Sigmoid colon (tissue), 6 donors: ENCODE measurements at regions not wholly inside any gene's neighbourhood (a gene's known extent, or its start where the extent isn't known, plus 50 kb on each side); places are given as distances from the start of the nearest gene placed in this dataset.

Source experiments
- DNase-seq: peaks from one replicate; pipeline ENCODE4 v3.0.0-alpha.2; 2019
- H3K27ac ChIP-seq, 4 donors: fragments of 200-600 bp; sonication (generic); one replicate each; pipeline ENCODE4 v1.5.1; 2016 to 2019; ENCODE audit warnings: mild to moderate bottlenecking in 1 of 4
- H3K27me3 ChIP-seq, 3 donors: fragments of 200-600 bp; sonication (generic); one replicate each; pipeline ENCODE4 v1.5.1; 2019; ENCODE audit warnings: mild to moderate bottlenecking in 1 of 3
- H3K36me3 ChIP-seq, 4 donors: fragments of 200-600 bp; sonication (generic); one replicate each; pipeline ENCODE4 v1.5.1; 2016 to 2019
- H3K4me1 ChIP-seq, 4 donors: fragments of 200-600 bp; sonication (generic); one replicate each; pipeline ENCODE4 v1.5.1; 2017 to 2019
- H3K4me3 ChIP-seq, 4 donors: fragments of 200-600 bp; sonication (generic); one replicate each; pipeline ENCODE4 v1.5.1; 2017 to 2019; ENCODE audit warnings: mild to moderate bottlenecking in 2 of 4, moderate library complexity in 1 of 4
- H3K9me3 ChIP-seq, 4 donors: fragments of 200-600 bp in 3 of 4; sonication (generic) in 3 of 4; one replicate each; pipeline versions ENCODE4 v1.5.1 to v1.6.1; 2013 to 2019
- CTCF ChIP-seq, 4 experiments: fragments of 450-650 bp in 3 of 4; fragments of 200-600 bp in 1 of 4; IDR thresholded peaks; one replicate each; pipeline ENCODE4 v1.5.1; 2016 to 2019; ENCODE audit warnings: antibody characterized with exemption in 4 of 4, mild to moderate bottlenecking in 3 of 4, moderate library complexity in 2 of 4
- EP300 ChIP-seq, 4 donors: sonication (generic); formaldehyde crosslinking; IDR thresholded peaks; one replicate each; pipeline ENCODE4 v1.6.1; 2017; ENCODE audit warnings: antibody characterized with exemption in 4 of 4
- POLR2A ChIP-seq, 2 donors: fragments of 450-650 bp; IDR thresholded peaks; one replicate each; pipeline ENCODE4 v1.6.1; 2016; ENCODE audit warnings: antibody characterized with exemption in 2 of 2, mild to moderate bottlenecking in 2 of 2, moderate library complexity in 2 of 2
- POLR2AphosphoS5 ChIP-seq, 4 donors: sonication (generic); formaldehyde crosslinking; IDR thresholded peaks; one replicate each; pipeline ENCODE4 v1.6.1; 2017; ENCODE audit warnings: antibody characterized with exemption in 4 of 4
- WGBS, 2 donors: extraction: QIAGEN DNeasy Blood & Tissue Kit; methylation state at CpG; one replicate each; pipeline ENCODE4 v1.1.7; 2013; 5-methylcytosine and 5-hydroxymethylcytosine counted together
- intact Hi-C: fragments of 100-400 bp; cut with DNase I; formaldehyde crosslinking; loops from one replicate; pipeline ENCODE4 v1.15.1; 2023
- donor health status: healthy with polysubstance abuse.
- donor health status: healthy.

GRCh38 chr11:70729949-70730348, 331.6 kb downstream of the CTTN start:
- intact Hi-C loops: no loop called here
- Histone ChIP-seq H3K36me3 (no peaks in the 10 kb centered on the region), H3K4me3 (no peak overlapping the region), H3K27me3 (no peaks in the 10 kb centered on the region), H3K9me3 (no peaks in the 10 kb centered on the region), H3K4me1 (no peaks in the 10 kb centered on the region), H3K27ac (no peak overlapping the region)
- 78 to 84% methylated on average over 6 of the region's 6 CpGs for WGBS, 2 donors
- TF ChIP-seq EP300 (IDR thresholded peaks at IDR 0.05) (no peak), CTCF (IDR thresholded peaks at IDR 0.05) (no peak), POLR2A (IDR thresholded peaks at IDR 0.05) (no peak), POLR2AphosphoS5 (IDR thresholded peaks at IDR 0.05) (no peak)
- no peak for DNase-seq

- H3K27me3 ChIP-seq: no peaks in the 10 kb centered on the region
- no peak for DNase-seq
- no peak overlapping the region for H3K27ac ChIP-seq
- TF ChIP-seq EP300 (IDR thresholded peaks at IDR 0.05) (no peak), CTCF (IDR thresholded peaks at IDR 0.05) (no peak), POLR2A (IDR thresholded peaks at IDR 0.05) (no peak), POLR2AphosphoS5 (IDR thresholded peaks at IDR 0.05) (no peak)
- intact Hi-C loops: no loop called here
- H3K4me3 ChIP-seq: no peak overlapping the region
- WGBS, 2 donors: 95% methylated on average over 6 of the region's 6 CpGs
- H3K4me1 ChIP-seq: no peaks in the 10 kb centered on the region
- H3K36me3 ChIP-seq: no peaks in the 10 kb centered on the region
- H3K9me3 ChIP-seq: no peaks in the 10 kb centered on the region
Observed at GRCh38 chr11:70730411-70730810, 332.1 kb downstream of the CTTN start.

GRCh38 chr11:70731271-70732022, 333.1 kb downstream of the CTTN start:
- H3K4me3 ChIP-seq: no peak overlapping the region
- no peak for DNase-seq
- intact Hi-C loops: no loop called here
- H3K27ac ChIP-seq: no peak overlapping the region
- H3K36me3 ChIP-seq: no peaks in the 10 kb centered on the region
- WGBS, 2 donors: 73 to 76% methylated on average over 11 of the region's 11 CpGs
- TF ChIP-seq CTCF (IDR thresholded peaks at IDR 0.05) (no peak), POLR2A (IDR thresholded peaks at IDR 0.05) (no peak), EP300 (IDR thresholded peaks at IDR 0.05) (no peak), POLR2AphosphoS5 (IDR thresholded peaks at IDR 0.05) (no peak)
- no peaks in the 10 kb centered on the region for H3K4me1 ChIP-seq
- H3K27me3 ChIP-seq: no peaks in the 10 kb centered on the region
- H3K9me3 ChIP-seq: no peaks in the 10 kb centered on the region

- Histone ChIP-seq H3K4me3 (no peak overlapping the region), H3K27ac (no peak overlapping the region), H3K27me3 (no peaks in the 10 kb centered on the region), H3K9me3 (no peaks in the 10 kb centered on the region), H3K36me3 (no peaks in the 10 kb centered on the region), H3K4me1 (no peaks in the 10 kb centered on the region)
- TF ChIP-seq POLR2A (IDR thresholded peaks at IDR 0.05) (no peak), EP300 (IDR thresholded peaks at IDR 0.05) (no peak), POLR2AphosphoS5 (IDR thresholded peaks at IDR 0.05) (no peak), CTCF (IDR thresholded peaks at IDR 0.05) (no peak)
- intact Hi-C loops: no loop called here
- WGBS, 2 donors: 89 to 94% methylated on average over 14 of the region's 14 CpGs
- no peak for DNase-seq
Observed at GRCh38 chr11:70732023-70732880, 333.9 kb downstream of the CTTN start.
